ENCODE measurements at regions not wholly inside any gene's neighbourhood (a gene's known extent, or its start where the extent isn't known, plus 50 kb on each side); places are given as distances from the start of the nearest gene placed in this dataset.

- H3K4me1 ChIP-seq = no peaks in the 10 kb centered on the region
- no peak overlapping the region for H3K4me3 ChIP-seq
- no peak overlapping the region for H3K27ac ChIP-seq
- no peaks in the 10 kb centered on the region for H3K27me3 ChIP-seq
- H3K36me3 ChIP-seq = no peaks in the 10 kb centered on the region
- TF ChIP-seq, protein P1, sequence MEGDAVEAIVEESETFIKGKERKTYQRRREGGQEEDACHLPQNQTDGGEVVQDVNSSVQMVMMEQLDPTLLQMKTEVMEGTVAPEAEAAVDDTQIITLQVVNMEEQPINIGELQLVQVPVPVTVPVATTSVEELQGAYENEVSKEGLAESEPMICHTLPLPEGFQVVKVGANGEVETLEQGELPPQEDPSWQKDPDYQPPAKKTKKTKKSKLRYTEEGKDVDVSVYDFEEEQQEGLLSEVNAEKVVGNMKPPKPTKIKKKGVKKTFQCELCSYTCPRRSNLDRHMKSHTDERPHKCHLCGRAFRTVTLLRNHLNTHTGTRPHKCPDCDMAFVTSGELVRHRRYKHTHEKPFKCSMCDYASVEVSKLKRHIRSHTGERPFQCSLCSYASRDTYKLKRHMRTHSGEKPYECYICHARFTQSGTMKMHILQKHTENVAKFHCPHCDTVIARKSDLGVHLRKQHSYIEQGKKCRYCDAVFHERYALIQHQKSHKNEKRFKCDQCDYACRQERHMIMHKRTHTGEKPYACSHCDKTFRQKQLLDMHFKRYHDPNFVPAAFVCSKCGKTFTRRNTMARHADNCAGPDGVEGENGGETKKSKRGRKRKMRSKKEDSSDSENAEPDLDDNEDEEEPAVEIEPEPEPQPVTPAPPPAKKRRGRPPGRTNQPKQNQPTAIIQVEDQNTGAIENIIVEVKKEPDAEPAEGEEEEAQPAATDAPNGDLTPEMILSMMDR (IDR thresholded peaks at IDR 0.05) = no peak
- no peak for DNase-seq (ENCODE audit: low spot score)
- peaks cover 0 to 4% of the 10 kb centered on the region in 2 donors for H3K9me3 ChIP-seq
These were observed 808.3 kb downstream of the LIG4 start for GRCh38 chr13:107407074-107407473.

DNA sequence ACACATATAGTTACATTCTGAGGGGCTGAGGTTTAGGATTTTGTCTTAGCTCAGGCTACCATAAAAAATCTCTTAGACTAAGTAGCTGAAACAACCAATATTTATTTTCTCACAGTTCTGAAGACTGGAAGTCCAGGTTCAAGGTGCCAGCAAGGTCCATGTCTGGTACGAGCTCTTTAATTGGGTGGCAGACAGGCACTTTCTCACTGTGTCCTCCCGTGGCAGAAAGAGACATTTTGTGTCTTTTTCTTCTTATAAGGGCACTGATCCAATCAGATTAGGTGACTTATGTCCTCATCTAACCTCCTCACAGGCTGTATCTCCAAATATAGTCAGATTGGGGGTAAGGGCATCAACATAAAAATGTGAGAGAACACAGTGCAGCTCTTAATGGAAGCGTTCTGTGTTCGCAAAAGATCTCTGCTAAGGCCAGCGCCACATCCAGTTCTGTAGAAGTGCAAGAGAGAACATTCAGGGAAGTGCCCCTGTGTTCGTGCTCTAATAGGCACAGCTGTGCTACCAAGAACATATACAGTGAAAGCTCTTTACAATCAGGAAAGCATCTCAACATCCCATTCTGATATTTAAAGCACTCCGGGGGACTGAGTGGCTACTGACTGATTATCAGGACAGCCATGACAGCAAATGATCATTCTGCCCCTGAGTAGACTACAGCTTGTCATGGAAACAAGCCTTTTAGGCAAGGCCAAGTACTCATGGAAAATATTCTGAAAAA lies 819.2 kb downstream of the LIG4 start:
- Histone ChIP-seq H3K4me3 (no peak overlapping the region), H3K27ac (no peak overlapping the region), H3K27me3 (no peaks in the 10 kb centered on the region), H3K36me3 (no peaks in the 10 kb centered on the region), H3K4me1 (no peaks in the 10 kb centered on the region), H3K9me3 (no peaks in the 10 kb centered on the region)
- TF ChIP-seq, protein P1 (IDR thresholded peaks at IDR 0.05) = no peak
- no peak for DNase-seq (ENCODE audit: low spot score)

DNA sequence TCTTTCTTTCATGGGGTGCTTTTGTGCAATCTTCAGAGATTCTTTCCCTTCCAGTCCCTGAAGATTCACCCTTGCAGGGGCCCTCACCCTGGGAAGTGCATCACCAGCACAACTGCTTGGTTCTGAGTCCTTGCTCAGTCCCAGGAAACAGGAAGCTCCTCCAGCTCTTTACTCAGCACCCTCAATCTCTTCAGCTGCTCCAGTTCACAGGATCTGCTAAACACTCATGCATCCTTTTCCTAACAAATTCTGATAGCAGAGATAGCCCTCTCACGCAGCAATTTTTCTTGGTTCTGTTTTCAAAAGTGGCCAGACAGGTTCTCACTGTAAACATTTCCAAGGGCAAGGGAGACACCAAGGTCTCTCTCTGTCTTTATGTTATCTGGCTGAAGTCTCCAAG lies 823.1 kb downstream of the LIG4 start:
- no peaks in the 10 kb centered on the region for H3K4me1 ChIP-seq
- no peaks in the 10 kb centered on the region for H3K36me3 ChIP-seq
- no peak for DNase-seq (ENCODE audit: low spot score)
- H3K4me3 ChIP-seq = no peak overlapping the region
- TF ChIP-seq, protein P1 (IDR thresholded peaks at IDR 0.05) = no peak
- no peak overlapping the region for H3K27ac ChIP-seq
- no peaks in the 10 kb centered on the region for H3K9me3 ChIP-seq
- no peaks in the 10 kb centered on the region for H3K27me3 ChIP-seq

DNA sequence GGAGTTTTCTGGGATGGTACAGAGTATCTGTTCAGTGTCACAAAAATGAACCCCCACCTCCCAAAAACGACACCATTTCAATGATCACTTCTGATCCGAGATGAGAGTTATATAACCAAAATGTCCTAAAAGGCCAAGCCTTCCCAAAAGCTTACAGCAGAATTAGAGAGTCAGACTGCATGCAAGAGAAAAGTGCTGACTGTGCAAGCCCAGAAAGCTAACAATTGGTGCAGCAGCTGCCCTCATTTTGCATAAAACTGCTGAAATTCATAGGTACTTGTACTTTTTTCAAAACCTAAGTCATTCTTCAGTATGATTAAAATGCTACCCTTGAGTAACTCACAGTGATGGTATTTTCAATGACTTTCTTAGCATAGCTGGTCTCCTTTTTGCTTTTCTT lies 819.6 kb upstream of the ARGLU1 start:
- no peaks in the 10 kb centered on the region for H3K9me3 ChIP-seq
- H3K4me1 ChIP-seq = no peaks in the 10 kb centered on the region
- no peaks in the 10 kb centered on the region for H3K36me3 ChIP-seq
- no peak overlapping the region for H3K27ac ChIP-seq
- DNase-seq (ENCODE audit: low spot score) = no peak
- H3K27me3 ChIP-seq = no peaks in the 10 kb centered on the region
- H3K4me3 ChIP-seq = no peak overlapping the region
- TF ChIP-seq, protein P1 (IDR thresholded peaks at IDR 0.05) = no peak

GRCh38 chr13:107379407-107380155 lies 811.6 kb upstream of the ARGLU1 start:
- H3K36me3 ChIP-seq = no peaks in the 10 kb centered on the region

More at GRCh38 chr13:107379407-107380155, 811.6 kb upstream of the ARGLU1 start:
- Histone ChIP-seq H3K4me3 (no peak overlapping the region), H3K4me1 (no peaks in the 10 kb centered on the region), H3K27ac (no peak overlapping the region), H3K9me3 (no peaks in the 10 kb centered on the region), H3K27me3 (no peaks in the 10 kb centered on the region)
- no peak for DNase-seq (ENCODE audit: low spot score)
- TF ChIP-seq, protein P1 (IDR thresholded peaks at IDR 0.05) = no peak
